Activated CD4-positive, alpha-beta T cell treated with anti-CD3 and anti-CD28 coated beads, Interleukin-2, amount 10 ng/mL, durations not matched to agents 24 days and 14 days (primary cell): ENCODE measurements at regions not wholly inside any gene's neighbourhood (a gene's known extent, or its start where the extent isn't known, plus 50 kb on each side); places are given as distances from the start of the nearest gene placed in this dataset.

Experiments
- DNase-seq: peaks from one replicate; pipeline ENCODE4 v3.0.0; 2022
- H3K27ac Mint-ChIP-seq: one replicate; pipeline ENCODE4 v1.8.0; 2022; ENCODE audit warnings: mild to moderate bottlenecking, mixed read lengths
- H3K27me3 Mint-ChIP-seq: one replicate; pipeline ENCODE4 v1.8.0; 2022; ENCODE audit warnings: mixed read lengths
- H3K36me3 Mint-ChIP-seq: one replicate; pipeline ENCODE4 v1.8.0; 2022; ENCODE audit warnings: low read depth, mild to moderate bottlenecking, mixed read lengths
- H3K4me1 Mint-ChIP-seq: one replicate; pipeline ENCODE4 v1.8.0; 2021; ENCODE audit warnings: mixed read lengths
- H3K4me3 Mint-ChIP-seq: one replicate; pipeline ENCODE4 v1.8.0; 2022; ENCODE audit warnings: mild to moderate bottlenecking, moderate library complexity, mixed read lengths
- H3K9me3 Mint-ChIP-seq: one replicate; pipeline ENCODE4 v1.8.0; 2021; ENCODE audit warnings: mixed read lengths
- intact Hi-C: fragments of 100-400 bp; cut with micrococcal nuclease; formaldehyde crosslinking; loops from one replicate; pipeline ENCODE4 v1.15.1; 2023

DNA sequence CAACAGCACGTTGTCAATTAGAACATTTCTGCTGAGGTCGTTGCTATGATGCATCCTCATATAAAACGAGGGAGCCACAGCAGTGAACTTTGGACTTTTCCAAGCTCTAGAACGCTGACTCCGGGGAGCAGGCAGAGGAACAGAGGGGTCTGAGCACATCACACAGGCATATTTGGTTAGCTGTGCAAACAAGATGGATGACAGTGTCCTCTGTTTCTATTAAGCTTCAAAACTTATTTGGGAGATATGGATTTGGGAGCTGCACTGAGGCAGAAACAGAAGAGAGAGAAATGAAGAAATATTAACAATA lies 278.0 kb upstream of the TBL1XR1 start:
- DNase-seq = no peak
- Mint-ChIP-seq H3K4me3 (no peak overlapping the region), H3K27ac (no peak overlapping the region), H3K4me1 (no peaks in the 10 kb centered on the region), H3K27me3 (no peaks in the 10 kb centered on the region), H3K9me3 (peaks cover 5% of the 10 kb centered on the region), H3K36me3 (no peaks in the 10 kb centered on the region)
- intact Hi-C loops = no loop called here

- Mint-ChIP-seq H3K27me3 (no peaks in the 10 kb centered on the region), H3K4me3 (no peak overlapping the region), H3K36me3 (no peaks in the 10 kb centered on the region), H3K27ac (no peak overlapping the region), H3K9me3 (peaks cover 9% of the 10 kb centered on the region), H3K4me1 (no peaks in the 10 kb centered on the region)
- intact Hi-C loops = no loop called here
- no peak for DNase-seq
Observed at GRCh38 chr3:177476495-177476894, 279.2 kb upstream of the TBL1XR1 start.

GRCh38 chr3:177476921-177477435 lies 279.7 kb upstream of the TBL1XR1 start:
- intact Hi-C loops = no loop called here
- Mint-ChIP-seq H3K4me3 (no peak overlapping the region), H3K4me1 (no peaks in the 10 kb centered on the region), H3K36me3 (no peaks in the 10 kb centered on the region), H3K27ac (no peak overlapping the region), H3K9me3 (peaks cover 9% of the 10 kb centered on the region), H3K27me3 (no peaks in the 10 kb centered on the region)
- DNase-seq = no peak

DNA sequence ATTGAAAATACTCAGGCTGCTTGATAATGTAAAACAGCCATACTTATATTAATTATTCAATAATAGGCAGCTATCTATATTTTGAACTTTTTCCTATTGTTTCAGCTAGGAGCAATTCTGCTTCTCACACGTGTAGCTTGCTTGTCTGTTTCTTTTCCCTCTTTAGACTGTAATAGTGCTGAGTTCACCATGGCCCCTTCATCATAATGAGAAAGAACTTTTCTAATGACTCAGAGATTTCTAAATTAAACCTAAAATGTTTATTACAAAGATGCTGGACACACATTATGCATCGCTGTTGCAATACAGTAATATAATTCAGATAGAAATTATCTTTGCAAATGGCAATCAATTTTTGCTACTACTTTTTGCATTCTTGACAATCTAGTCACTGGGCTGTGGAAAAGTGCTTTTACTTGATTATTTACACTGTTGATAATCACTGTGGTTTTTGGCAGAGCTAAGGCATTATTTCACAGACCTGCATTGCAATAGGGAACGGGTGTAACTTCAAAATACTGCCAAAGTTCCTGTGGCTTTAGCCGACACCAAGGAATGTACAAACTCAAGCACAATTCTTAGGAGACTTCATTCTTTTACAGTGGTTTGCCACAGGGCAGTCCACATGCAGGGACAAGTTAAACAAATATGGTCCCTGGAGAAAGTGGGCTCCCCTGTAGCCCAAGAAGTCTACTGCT lies 281.0 kb upstream of the TBL1XR1 start:
- Mint-ChIP-seq H3K4me1 (no peaks in the 10 kb centered on the region), H3K27ac (no peak overlapping the region), H3K27me3 (no peaks in the 10 kb centered on the region), H3K4me3 (no peak overlapping the region), H3K36me3 (no peaks in the 10 kb centered on the region), H3K9me3 (peaks cover 9% of the 10 kb centered on the region)
- DNase-seq = no peak
- intact Hi-C loops = no loop called here

DNA sequence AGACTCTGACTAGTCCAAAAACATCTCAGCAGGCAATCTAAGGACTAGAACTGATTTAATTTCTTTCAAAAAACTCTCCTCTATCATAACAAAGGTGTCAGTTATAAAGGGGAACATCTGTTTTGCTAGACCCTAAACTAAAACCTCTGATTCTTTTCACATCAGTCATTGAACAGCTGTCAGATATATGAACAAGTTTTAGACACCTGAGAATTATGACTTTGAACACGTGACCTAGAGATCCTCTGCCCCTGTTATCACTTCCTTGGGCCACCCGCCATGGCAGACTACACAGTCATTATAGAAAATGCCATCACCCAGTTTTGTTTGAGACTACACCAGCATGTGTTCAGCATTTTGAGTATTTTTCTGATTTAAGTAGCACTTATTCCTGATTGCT lies 282.3 kb upstream of the TBL1XR1 start:
- peaks cover 9% of the 10 kb centered on the region for H3K9me3 Mint-ChIP-seq
- H3K27me3 Mint-ChIP-seq = no peaks in the 10 kb centered on the region
- no peaks in the 10 kb centered on the region for H3K36me3 Mint-ChIP-seq
- H3K4me3 Mint-ChIP-seq = no peak overlapping the region
- DNase-seq = no peak
- H3K4me1 Mint-ChIP-seq = no peaks in the 10 kb centered on the region
- intact Hi-C loops = no loop called here
- H3K27ac Mint-ChIP-seq = no peak overlapping the region

GRCh38 chr3:177481329-177481728 lies 284.0 kb upstream of the TBL1XR1 start:
- Mint-ChIP-seq H3K36me3 (no peaks in the 10 kb centered on the region), H3K4me3 (no peak overlapping the region), H3K9me3 (peaks cover 9% of the 10 kb centered on the region), H3K27ac (no peak overlapping the region), H3K4me1 (no peaks in the 10 kb centered on the region), H3K27me3 (no peaks in the 10 kb centered on the region)
- DNase-seq = no peak
- intact Hi-C loops = no loop called here

- H3K27ac Mint-ChIP-seq = no peak overlapping the region
- no peak overlapping the region for H3K4me3 Mint-ChIP-seq
- H3K4me1 Mint-ChIP-seq = no peaks in the 10 kb centered on the region
- DNase-seq = no peak
- H3K27me3 Mint-ChIP-seq = no peaks in the 10 kb centered on the region
- peaks cover 9% of the 10 kb centered on the region for H3K9me3 Mint-ChIP-seq
- intact Hi-C loops = no loop called here
- H3K36me3 Mint-ChIP-seq = no peaks in the 10 kb centered on the region
Observed at GRCh38 chr3:177482048-177482691, 284.9 kb upstream of the TBL1XR1 start.

DNA sequence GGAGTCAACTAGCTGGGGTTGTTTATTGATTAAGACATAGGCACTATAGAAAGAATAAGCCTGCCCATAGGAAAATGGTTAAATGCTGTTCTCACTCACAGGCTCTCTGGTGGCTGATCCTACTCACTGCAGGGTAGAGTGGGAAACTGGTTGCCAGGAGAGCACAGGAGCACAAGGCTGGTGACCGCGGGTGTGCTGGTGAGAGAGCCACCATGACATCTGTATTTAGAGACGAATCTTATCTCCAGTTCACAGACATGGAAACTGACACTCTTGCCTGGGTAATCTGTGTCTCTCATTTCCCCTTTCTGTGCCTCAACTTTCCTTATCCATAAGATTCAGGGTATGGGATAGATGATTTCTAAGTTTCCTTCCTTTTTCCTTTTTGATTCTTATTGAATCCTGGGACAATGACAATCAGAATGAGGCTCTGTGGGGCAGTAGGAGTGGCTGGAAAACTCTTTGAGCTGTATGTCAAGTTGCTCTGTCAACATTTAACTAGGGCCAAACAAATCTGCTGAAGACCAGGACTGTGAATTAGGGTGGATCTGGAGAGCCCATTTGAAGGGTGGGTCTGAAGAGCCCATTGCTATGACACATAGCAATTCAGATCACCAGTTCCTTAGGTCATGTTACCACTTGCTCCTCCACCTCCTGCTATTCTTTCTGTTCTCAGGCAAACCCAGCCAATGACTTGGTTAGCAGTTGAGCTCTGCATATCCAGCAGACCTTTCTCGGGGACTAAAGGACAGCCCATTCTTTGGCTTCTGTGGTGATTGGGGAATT lies 286.1 kb upstream of the TBL1XR1 start:
- peaks cover 9% of the 10 kb centered on the region for H3K9me3 Mint-ChIP-seq
- intact Hi-C loops = no loop called here
- no peaks in the 10 kb centered on the region for H3K36me3 Mint-ChIP-seq
- DNase-seq = no peak
- no peak overlapping the region for H3K4me3 Mint-ChIP-seq
- H3K27ac Mint-ChIP-seq = no peak overlapping the region
- no peaks in the 10 kb centered on the region for H3K27me3 Mint-ChIP-seq
- no peaks in the 10 kb centered on the region for H3K4me1 Mint-ChIP-seq

DNA sequence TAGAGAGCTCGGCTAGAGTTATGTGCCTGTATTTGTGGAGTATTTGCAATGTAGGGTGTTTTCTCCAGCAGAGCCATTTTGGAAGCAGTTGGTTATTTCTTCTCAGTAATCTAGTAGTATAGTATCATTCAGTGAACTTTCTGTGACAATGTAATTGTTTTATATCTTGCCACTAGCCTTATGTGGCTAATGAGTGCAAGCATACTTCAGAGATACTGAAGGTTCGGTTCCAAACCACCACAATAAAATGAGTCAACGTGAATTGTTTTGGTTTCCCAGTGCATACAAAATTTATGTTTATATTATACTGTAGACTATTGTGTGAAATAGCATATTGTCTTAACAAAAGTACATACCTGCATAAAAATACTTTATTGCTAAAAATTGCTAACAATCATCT lies 286.9 kb upstream of the TBL1XR1 start:
- Mint-ChIP-seq H3K9me3 (peaks cover 9% of the 10 kb centered on the region), H3K27me3 (no peaks in the 10 kb centered on the region), H3K27ac (no peak overlapping the region), H3K4me3 (no peak overlapping the region), H3K36me3 (no peaks in the 10 kb centered on the region), H3K4me1 (peaks cover 4% of the 10 kb centered on the region)
- DNase-seq = no peak
- intact Hi-C loops = no loop called here

DNA sequence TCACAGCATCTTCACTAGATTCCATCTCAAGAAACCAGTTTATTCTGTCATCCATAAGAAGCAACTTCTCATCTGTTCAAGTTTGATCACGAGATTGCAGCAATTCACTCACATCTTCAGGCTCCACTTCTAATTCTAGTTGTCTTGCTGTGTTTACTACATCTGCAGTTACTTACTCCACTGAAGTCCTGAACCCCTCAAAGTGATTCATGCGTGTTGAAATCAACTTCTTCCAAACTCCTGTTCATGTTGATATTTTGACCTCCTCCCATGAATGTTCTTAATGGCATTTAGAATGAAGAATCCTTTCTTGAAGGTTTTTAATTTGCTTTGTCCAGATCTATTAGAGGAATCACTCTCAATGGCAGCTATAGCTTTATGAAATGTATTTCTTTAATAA lies 287.6 kb upstream of the TBL1XR1 start:
- Mint-ChIP-seq H3K27ac (no peak overlapping the region), H3K27me3 (no peaks in the 10 kb centered on the region), H3K36me3 (no peaks in the 10 kb centered on the region), H3K4me3 (no peak overlapping the region), H3K4me1 (peaks cover 5% of the 10 kb centered on the region), H3K9me3 (peaks cover 3% of the 10 kb centered on the region)
- intact Hi-C loops = no loop called here
- DNase-seq = no peak

- peaks cover 4% of the 10 kb centered on the region for H3K9me3 Mint-ChIP-seq
- H3K4me1 Mint-ChIP-seq = peaks cover 5% of the 10 kb centered on the region
- no peaks in the 10 kb centered on the region for H3K27me3 Mint-ChIP-seq
- intact Hi-C loops = no loop called here
- H3K27ac Mint-ChIP-seq = no peak overlapping the region
- DNase-seq = no peak
- no peak overlapping the region for H3K4me3 Mint-ChIP-seq
- H3K36me3 Mint-ChIP-seq = no peaks in the 10 kb centered on the region
Observed at GRCh38 chr3:177487635-177488186, 290.4 kb upstream of the TBL1XR1 start.

DNA sequence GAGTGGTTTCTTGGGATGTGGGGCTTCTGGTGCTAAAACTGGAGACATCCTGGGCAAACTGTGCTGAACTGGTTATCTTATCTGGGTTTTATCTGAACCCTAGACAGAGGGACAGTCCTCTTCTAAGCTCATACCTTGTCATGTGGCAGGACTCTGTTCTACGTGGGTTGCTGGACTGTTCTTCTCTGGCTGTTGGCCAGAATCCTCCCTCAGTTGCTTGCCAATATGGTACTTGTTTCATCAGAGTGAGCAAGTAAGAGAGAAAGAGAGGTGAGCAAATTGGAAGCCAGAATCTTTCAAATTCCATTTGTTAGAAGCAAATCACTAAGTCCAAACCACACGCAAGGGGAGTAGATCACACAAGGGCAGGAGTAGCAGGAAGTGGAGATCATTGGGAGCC lies 291.5 kb upstream of the TBL1XR1 start:
- intact Hi-C loops = no loop called here
- Mint-ChIP-seq H3K36me3 (no peaks in the 10 kb centered on the region), H3K9me3 (peaks cover 4% of the 10 kb centered on the region), H3K4me1 (peaks cover 5% of the 10 kb centered on the region), H3K27me3 (no peaks in the 10 kb centered on the region), H3K4me3 (no peak overlapping the region), H3K27ac (no peak overlapping the region)
- no peak for DNase-seq

DNA sequence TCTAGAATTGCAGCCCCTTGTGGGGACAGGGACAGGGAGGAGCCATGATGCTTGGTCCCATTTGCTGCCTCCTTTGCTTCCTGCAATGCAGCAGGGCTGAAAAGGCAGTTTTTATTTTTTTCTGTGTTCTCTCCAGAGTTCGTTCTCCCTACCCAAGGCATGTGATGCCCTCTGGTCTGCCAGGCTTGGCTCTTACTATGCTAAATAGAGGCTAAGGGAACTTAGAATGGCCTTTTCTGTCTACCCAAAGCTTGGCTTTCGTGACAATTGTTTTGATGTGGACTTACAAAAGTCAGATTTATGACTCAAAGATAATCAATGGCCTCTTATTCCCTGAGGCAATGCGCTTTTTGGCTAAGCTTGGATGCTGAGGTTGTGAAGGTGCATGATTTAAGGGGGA lies 293.3 kb upstream of the TBL1XR1 start:
- Mint-ChIP-seq H3K4me1 (peaks cover 5% of the 10 kb centered on the region), H3K9me3 (peaks cover 4% of the 10 kb centered on the region), H3K27ac (no peak overlapping the region), H3K36me3 (no peaks in the 10 kb centered on the region), H3K27me3 (no peaks in the 10 kb centered on the region), H3K4me3 (no peak overlapping the region)
- no peak for DNase-seq
- intact Hi-C loops = no loop called here
